ENCODE measurements at regions not wholly inside any gene's neighbourhood (a gene's known extent, or its start where the extent isn't known, plus 50 kb on each side); places are given as distances from the start of the nearest gene placed in this dataset.

GRCh38 chr6:167496707-167497106, 171.8 kb downstream of the TTLL2 start:
- DNase-seq, result no peak

DNA sequence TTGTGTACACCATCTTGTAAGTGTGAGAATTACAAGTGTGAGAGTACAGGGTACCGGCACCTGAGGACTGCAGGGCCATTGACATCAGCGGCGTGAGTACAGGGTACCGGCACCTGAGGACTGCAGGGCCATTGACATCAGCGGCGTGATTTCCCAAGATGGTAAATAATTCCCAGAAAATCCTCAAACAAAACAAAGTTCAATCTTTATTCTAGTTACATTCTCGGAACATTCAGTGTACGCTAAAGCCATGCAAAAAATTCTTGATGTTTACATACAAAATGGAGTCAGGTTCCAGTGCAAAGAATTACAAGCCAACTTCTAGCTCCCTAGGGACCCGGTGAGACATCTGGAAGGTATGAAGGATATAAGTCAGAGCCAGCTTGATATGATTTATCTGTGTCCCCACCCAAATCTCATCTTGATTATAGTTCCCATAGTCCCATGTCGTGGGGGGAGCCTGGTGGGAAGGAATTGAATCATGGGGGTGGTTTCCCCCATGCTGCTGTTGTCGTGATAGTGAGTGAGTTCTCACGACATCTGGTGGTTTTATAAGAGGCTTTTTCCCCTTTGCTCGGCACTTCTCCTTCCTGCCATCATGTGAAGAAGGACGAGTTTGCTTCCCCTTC, 172.7 kb downstream of the TTLL2 start:
- no peak for DNase-seq

DNA sequence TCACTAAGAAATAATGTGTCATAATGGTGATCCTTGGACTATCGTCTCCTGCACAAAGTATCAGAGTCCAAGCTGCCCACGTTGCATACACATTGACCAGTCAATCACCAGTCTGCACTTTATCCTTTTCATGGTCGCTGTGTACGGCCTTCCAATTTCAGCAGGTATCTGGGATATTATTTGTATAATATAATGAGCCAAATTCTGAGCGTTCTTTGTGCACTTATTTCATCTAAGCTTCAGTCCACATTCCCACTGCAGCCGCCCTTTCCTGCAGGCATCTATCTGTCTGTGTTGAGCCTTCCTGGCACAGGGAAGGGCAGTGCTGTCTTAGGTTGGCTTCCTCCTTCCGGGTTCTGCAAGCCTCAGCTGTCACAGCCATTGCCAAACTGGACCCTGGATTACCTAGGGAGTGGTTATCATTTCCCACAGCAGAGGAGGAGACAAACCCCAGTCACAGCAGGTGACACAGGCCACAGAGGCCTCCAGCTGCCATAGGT, 174.3 kb downstream of the TTLL2 start:
- no peak for DNase-seq

DNA sequence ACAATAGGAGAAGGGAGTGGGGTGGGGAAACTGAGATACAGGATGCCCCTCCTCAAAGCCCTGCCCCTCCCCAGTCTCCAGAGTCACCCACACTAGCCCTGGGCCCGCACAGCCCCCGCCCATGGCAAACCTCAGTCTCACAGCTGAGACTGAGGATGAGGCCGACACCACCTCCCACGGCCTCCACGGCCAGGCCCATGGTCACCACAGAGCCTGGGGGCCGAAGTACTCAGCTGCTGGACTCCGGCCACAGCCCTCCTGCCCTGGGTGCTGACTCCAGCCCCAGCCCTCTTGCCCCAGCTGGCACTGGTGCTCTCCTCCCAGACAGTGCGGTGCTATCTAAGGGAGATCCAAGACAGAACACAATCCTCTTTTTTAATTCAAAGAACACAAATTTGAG, 176.1 kb downstream of the TTLL2 start:
- DNase-seq, result no peak

- DNase-seq, result no peak
These were observed 177.0 kb downstream of the TTLL2 start for GRCh38 chr6:167501831-167502385.

DNA sequence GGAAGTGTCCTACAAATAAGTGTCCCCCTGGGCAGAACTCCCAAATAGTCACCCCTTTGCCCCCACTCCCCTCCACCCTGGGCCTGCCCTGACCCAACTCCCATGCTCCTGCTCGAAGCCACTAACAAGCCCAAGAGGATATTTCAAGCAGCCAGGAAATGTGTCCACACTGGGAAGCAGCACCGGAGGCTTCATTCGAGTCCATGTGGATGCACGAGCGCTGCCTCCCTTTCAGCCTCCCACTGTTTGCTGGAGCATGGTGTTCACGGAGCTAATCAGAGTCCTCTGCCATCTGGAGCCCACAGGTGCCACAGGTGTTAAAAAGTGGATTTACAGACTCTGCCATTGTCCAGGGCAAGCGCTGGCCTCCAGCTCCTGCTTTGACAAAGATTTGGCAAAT, 177.6 kb downstream of the TTLL2 start:
- no peak for DNase-seq

GRCh38 chr6:167504385-167504961, 179.6 kb downstream of the TTLL2 start:
- DNase-seq, result no peak

GRCh38 chr6:167505199-167505598, 180.3 kb downstream of the TTLL2 start:
- no peak for DNase-seq

DNA sequence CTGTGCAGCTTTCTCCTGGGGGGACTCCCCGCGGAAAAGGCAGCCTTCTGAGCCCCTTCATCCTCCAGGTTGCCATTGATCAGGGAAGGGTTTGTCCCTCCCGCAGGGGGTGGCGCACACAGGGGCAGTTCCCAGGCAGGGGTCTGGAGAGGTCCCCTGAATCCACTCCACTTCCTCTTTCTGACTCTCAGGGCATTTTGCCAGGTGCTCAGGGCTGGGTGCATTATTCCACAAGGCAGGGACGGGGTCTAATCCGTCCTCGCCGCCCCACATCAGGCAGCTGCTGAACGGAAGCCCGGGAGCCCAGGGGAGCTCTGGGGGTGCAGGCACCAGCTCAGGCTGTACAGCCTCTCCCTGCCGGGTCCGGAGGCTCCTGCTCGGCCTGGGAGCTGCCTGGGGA, 180.9 kb downstream of the TTLL2 start:
- DNase-seq, result no peak

- no peak for DNase-seq
These were observed 181.8 kb downstream of the TTLL2 start for GRCh38 chr6:167506443-167507301.

DNA sequence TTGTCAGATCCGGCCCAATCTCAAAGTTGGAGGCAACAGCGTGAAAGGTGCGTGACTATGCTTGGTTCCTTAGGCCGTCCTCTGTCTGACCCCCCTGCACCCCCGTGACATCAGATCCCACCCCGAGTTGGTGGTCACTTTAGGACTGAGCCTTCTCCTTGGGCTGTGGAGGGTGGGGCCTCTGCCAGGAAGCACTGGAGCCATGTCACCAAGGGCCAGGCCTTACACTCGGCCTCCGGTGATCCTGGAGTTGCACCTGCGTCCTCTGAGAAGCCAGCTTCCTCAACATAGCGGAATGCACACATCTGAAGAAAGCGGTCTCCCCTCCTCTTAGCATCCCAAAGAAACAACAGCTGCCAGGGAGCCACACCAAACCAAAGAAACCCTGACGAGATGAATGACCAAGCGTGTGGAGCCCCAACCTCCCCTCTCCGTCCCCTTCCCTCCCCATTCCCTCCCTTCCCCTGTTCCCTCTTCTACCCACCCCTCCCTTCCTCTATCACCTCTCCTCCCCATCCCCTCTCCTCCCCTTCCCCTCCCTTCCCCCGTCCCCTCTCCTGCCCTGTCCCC, 182.6 kb downstream of the TTLL2 start:
- no peak for DNase-seq

DNA sequence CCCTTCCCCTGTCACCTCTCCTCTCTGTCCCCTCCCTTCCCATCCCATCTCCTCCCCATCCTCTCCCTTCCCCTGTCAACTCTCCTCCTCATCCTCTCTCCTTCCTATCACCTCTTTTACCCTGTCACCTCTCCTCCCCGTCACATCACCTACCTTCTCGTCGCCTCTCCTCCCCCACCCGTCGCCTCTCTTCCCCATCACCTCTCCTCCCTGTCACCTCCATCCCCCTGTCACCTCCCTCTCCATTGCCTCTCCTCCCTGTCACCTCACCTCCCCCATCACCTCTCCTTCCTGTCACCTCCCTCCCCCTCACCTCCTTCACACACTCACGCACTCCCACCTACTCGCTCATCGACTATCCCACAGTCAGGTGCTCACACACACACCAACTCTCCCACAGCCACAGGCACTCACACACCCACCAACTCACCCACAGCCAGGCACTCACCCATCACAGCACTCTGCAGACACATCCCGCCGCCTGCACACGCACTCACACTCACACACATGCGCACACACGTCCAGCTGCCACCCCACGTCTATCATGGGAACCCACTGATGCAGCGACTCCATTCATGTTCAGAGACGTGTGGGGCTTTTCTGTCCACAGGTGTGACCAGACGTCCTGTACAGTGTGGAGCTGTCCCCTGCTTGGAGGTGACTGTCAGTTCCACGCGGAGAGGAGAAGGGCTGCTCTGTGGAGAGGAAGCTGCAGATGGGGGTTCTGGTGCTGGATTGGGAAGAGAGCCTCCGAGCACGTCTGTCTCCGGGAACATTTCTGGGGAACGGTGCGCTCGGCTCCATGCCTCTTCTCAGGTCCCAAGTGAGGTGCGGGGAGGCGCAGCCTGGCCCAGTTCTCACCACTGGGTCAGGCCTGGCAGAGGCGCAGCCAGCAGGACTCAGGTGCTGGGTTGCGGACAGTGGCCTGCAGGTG, 184.3 kb downstream of the TTLL2 start:
- DNase-seq, result no peak

DNA sequence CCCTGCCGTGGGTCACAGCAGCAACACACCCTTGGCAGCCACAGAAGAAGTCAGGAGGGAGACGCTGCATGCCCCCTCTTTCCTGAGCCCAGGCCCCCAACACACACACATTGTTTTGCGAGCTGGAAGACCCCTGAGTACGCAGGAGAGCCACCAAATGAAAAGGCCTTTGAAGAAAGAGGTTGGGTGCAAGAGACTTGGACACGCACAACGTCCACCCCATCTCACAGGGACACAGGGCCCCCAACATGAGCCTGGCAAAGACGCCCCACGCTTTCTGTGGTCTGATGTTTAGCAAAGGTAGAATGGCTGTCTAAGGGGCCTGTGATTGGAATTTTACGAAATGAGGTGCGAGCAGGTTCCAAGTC, 185.0 kb downstream of the TTLL2 start:
- no peak for DNase-seq

GRCh38 chr6:167510648-167511047, 185.8 kb downstream of the TTLL2 start:
- DNase-seq, result no peak

- no peak for DNase-seq
These were observed 187.9 kb downstream of the TTLL2 start for GRCh38 chr6:167512696-167513375.

- no peak for DNase-seq
These were observed 188.9 kb downstream of the TTLL2 start for GRCh38 chr6:167513778-167514177.

DNA sequence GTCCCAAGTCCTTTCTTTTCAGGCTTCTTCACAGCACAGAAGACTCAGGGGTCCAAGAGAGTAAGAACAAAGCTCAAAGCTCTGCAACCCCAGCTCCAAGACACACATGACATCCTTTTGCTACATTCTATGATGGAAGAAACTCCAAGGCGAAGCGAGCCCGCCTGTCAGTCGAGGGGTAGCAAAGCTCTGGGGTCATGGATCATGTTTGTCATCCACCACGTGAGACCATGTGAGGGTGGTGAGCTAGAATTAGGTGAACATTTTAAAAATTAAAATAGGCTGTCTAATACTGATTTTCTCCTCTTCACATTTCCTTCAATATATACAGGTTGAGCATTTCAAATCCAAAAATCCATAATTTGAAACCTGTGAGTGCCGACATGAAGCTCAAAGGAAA, 189.6 kb downstream of the TTLL2 start:
- DNase-seq, result no peak

DNA sequence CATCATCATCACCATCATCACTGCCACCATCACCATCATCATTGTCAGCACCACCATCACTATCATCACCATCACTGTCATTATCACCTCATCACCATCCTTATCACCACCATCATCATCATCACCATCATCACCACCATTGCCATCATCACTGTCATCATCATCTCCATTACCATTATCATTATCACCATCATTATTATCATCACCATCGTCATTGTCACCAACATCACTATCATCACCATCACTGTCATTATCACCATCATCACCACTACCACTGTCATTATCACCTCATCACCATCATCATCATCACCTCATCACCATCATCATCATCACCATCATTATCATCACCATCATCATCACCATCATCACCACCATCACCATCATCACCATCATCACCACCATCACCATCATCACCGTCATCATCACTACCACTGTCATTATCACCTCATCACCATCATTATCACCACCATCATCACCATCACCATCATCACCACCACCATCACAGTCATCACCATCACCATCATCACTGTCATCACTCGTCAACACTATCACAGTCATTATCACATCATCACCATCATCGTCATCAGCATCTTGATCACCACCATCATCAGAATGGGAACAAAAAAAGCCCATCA, 191.1 kb downstream of the TTLL2 start:
- no peak for DNase-seq

- DNase-seq, result no peak
These were observed 192.5 kb downstream of the TTLL2 start for GRCh38 chr6:167517254-167517916.

DNA sequence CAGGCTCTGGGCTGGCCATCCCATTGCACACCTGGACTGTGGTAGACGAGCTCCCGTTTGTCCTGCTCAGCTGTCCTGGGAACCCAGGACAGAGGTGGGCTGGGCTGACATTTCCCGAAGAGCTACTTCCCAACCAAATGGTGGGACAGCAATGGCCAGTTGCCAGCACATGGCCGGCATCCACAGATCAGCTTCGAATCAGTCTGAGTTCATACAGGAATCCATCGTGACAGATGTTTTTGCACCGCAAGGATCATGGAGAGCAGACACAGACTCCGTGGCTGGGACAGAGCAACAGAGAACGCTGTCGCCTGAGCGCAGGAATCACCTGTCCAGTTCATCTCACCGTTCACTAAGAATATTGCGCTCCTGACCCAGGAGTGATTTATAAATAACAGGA, 198.5 kb downstream of the TTLL2 start:
- DNase-seq, result no peak

All from SHP77 (cell line).